ELF-1 (cell line): ENCODE measurements at regions not wholly inside any gene's neighbourhood (a gene's known extent, or its start where the extent isn't known, plus 50 kb on each side); places are given as distances from the start of the nearest gene placed in this dataset.
"Not testable (repeated sequence)": the region's sequence is repeated elsewhere in the genome, so short reads cannot be mapped to it uniquely, and the experiment has no call there.

ENCODE experiments used
- DNase-seq: peaks from one replicate; pipeline ENCODE4 v3.0.0-alpha.2; 2016; ENCODE audit warnings: low read depth, low spot score

- DNase-seq = no peak
These were observed 190.7 kb upstream of the PDE4D start for GRCh38 chr5:60084226-60084625.

DNA sequence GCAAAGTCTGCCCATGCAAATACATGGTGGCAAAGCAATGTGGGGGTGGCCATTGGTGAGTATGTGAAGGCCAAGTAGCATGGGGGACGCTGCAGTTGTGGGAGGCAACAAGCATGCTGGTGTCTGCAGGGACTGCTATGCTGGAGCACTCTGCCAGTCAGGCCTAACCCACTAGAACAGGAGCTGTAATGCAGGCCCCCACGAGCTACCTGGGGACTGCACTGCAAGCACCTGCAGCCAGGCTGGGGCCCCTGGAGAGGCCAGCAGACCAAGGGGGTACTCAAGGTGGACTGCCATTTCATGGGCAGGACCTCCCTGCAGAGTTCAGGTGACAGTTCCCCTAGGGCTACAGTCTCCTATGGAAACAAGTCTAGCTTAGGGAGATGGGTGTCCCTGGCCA, 183.8 kb upstream of the PDE4D start:
- no peak for DNase-seq

GRCh38 chr5:60076746-60077145, 183.2 kb upstream of the PDE4D start:
- no peak for DNase-seq

DNA sequence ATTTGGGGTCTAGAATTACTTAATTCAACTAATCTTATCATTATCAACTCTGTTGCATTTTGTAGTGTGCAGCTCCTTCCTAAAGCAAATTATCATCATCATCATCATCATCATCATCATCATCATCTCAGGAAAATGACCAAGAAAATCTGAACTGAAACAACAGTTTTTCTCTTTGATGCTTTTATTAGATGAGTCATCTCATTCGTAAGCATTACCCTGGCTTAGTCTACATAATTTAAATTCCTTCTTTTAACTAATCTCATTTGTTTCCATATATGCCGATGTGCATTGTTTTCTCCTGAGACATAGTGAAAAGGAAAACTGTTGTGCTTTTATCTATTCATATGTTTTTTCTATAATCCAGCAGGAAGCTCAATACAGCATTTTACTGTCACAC, 173.0 kb upstream of the PDE4D start:
- DNase-seq = no peak

DNA sequence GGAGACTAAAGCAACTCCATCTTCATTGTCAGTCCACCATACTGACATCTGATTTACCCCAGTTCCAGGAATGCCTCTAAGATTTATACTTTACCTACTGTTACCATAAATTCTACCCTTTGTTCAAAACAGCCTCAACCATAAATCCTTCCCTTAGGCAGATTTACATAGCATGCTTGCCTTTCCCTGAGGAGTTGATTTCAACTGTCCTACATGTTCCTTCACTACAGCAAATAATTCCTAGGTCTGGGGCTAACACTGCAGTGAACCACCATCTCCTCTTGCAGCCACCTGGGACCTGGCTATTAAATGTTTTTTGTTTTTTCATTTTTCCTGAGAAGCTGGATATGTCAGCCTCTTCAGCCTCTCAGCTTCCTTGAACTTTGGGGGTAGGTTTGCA, 166.9 kb upstream of the PDE4D start:
- no peak for DNase-seq

- no peak for DNase-seq
These were observed 162.7 kb upstream of the PDE4D start for GRCh38 chr5:60056191-60056590.

- DNase-seq = no peak
These were observed 161.6 kb upstream of the PDE4D start for GRCh38 chr5:60055168-60055567.

- DNase-seq = peak; percentile 47
These were observed 148.6 kb upstream of the PDE4D start for GRCh38 chr5:60041996-60042664.

GRCh38 chr5:60041508-60041907, 148.0 kb upstream of the PDE4D start:
- not testable (repeated sequence) for DNase-seq

DNA sequence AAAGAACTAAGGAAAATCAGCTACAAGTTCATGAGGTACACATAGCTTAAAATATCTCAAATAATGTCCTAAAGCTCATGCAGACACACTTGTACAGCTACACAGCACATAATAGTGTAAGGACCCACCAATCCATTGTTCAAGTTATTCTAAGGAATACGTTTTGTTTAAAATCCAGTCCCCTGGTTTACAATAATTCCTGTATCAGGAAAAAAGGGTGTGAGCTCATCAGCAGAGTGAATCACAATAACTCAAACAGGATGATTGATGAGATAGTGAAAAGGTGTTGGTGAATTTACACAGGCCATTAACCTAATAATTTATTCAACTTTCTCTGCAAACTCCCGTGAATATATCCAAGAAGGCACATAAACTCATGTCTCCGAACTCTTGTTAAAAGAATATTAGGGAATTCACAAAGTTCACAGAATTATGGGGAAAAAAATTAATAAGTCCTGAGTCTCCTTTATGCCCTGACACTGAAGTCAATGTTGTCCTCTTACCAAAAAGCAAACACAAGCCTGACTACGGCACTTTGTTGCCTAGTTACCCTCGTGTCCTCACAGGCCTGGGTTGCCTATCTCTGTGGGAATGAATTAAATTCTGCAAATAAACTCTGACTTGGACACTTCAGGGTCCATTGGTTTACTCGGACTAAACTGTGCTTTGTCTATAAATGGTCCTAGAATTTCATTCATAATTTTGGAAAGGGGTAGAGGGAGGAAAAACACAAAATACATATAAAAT, 142.8 kb upstream of the PDE4D start:
- DNase-seq = no peak

DNA sequence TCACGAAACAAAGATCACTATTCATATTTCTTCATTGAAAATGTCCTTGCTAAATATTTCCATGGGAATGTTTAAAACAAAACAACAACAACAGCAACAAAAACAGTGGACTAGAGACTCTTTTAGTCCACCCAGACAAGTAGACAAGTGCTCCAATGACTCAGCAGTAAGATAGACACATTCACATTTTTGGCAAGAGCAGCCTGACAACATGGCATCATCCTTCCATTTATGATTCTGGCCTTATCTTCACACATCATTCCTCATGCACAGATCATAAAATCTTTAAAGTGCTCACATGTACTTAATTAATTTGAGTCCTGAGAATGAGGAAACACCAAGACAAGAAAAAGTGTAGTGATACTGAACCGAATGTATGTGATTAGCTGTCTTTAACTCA, 132.6 kb upstream of the PDE4D start:
- no peak for DNase-seq

GRCh38 chr5:60024104-60024503, 130.6 kb upstream of the PDE4D start:
- DNase-seq = no peak

- DNase-seq = peak; percentile 1
These were observed 129.7 kb upstream of the PDE4D start for GRCh38 chr5:60023255-60023654.

DNA sequence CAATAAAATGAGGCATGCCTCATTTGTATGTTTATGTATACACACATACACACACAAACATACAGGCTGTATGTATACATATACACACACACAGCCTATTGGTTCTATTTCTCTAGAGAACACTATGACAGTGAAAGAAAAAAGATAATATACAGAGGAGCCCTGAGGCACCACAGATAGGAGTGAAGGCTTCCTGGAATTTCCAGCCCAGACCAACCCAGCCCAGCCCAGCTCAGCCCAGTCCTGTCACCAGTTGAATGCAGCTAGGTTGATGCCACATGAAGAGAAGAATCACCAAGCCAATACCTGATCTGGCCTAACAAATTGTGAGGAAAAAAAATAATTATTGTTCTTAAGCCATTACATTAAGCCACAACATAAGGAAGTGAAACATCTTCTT, 126.9 kb upstream of the PDE4D start:
- peak; percentile 2 for DNase-seq

DNA sequence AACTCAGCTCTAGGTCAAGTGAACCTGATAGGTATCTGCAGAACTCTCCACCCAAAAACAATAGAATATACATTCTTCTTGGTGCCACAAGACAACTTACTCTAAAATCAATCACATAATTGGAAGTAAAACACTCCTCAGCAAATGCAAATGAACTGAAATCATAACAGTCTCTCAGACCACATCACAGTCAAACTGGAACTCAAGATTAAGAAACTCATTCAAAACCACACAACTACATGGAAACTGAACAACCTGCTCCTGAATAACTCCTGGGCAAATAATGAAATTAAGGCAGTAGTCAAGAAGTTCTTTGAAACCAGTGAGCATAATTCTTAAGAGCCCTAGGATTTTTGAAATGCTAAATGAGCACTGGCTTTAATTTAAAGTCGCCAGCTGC, 125.4 kb upstream of the PDE4D start:
- not testable (repeated sequence) for DNase-seq

DNA sequence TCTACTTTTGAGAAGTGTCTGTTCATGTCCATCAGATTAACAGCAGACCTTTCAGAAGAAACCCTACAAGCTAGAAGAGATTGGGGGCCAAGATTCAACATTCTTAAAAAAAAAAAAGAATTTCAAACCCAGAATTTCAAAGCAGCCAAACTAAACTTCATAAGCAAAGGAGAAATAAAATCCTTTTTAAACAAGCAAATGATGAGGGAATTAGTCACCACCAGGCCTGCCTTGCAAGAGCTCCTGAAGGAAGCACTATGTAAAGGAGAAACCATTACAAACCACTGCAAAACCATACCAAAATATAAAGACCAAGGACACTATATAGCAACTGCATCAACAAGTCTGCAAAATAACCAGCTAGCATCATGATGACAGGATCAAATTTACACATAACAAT, 124.6 kb upstream of the PDE4D start:
- DNase-seq = no peak

GRCh38 chr5:60014331-60014730, 120.8 kb upstream of the PDE4D start:
- DNase-seq = no peak

- no peak for DNase-seq
These were observed 117.3 kb upstream of the PDE4D start for GRCh38 chr5:60010853-60011252.

GRCh38 chr5:60010328-60010727, 116.8 kb upstream of the PDE4D start:
- no peak for DNase-seq

- DNase-seq = no peak
These were observed 114.2 kb upstream of the PDE4D start for GRCh38 chr5:60007729-60008128.

DNA sequence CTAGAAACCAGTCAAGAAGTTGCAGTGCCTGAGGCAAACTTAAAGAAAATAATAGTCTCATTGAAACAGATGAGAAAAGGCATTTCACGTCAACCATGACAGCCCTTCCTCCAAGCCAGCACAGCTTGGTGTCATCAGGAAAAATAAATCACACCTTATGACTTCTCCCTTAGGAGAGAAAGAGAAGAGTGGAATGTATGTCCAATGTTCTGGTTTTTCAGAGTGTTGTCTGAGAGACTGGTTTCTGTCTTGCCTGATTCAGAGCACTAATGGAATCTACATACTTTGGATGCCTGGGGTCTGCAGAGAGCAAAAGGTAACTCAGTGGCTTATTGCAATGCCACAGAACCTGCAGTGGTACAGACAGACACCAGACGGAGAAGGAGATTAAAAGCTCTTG, 105.5 kb upstream of the PDE4D start:
- DNase-seq = peak; percentile 34

DNA sequence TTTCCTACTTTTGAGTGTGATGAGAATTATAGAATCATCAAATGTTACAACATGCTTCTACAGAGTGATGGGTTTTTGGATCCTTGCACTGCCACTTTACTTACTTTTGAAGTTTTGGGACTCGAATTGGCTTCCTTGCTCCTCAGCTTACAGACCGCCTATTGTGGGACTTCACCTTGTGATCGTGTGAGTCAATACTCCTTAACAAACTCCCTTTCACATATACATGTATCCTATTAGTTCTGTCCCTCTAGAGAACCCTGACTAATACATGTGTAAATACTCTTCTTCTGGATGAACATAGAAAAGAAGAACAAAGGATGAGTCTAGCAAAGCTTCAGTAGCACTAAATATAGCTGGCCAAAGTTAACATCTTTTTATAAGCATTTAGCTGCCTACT, 98.7 kb upstream of the PDE4D start:
- DNase-seq = no peak

DNA sequence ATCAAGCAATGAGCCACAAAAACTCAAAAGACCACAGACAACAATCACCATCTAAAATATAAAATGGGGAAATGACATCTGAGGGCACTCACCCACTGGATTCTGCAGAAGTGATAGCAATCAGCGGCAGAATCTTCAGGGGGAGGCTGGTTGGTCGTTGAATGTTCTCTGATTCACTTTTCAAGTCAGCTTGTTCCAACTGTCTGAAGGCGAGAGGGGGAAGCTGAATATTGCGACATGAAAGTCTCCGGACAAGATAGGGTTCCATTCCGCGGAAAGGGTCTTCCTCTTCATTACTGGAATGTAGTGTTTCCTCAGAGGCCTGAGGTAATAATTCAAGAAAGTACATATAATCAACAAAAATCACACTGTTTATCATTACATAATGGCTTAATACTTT, 94.9 kb upstream of the PDE4D start:
- DNase-seq = no peak

DNA sequence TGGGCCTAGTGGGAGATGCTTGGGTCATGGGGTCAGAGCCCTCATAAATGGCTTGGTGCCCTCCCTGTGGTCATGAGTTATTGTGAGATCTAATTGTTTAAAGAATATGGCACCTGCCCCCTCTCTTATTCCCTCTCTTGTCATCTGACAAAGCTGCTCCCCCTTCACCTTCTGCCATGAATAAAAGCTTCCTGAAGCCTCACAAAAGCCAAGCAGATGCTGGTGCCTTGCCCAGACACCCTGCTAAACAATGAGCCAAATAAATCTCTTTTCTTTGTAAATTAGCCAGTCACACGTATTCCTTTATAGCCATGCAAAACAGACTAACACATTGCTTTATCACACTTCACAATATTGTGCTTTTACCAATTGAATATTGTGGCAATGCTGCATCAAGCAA, 82.8 kb upstream of the PDE4D start:
- no peak for DNase-seq
